Loucy (cell line): ENCODE measurements at regions not wholly inside any gene's neighbourhood (a gene's known extent, or its start where the extent isn't known, plus 50 kb on each side); places are given as distances from the start of the nearest gene placed in this dataset.

Source experiments
- H2AFZ ChIP-seq: fragments of 200-600 bp; sonication (generic); 2 replicates; pipeline ENCODE4 v1.6.0; 2016; ENCODE audit warnings: antibody characterized with exemption, mild to moderate bottlenecking, low read length, moderate library complexity
- H3F3A ChIP-seq: fragments of 200-600 bp; 2 replicates; pipeline ENCODE4 v1.6.0; 2016; ENCODE audit warnings: antibody characterized with exemption, low read depth, mild to moderate bottlenecking
- H3K27me3 ChIP-seq: fragments of 200-600 bp; sonication (generic); 2 replicates; pipeline ENCODE4 v1.6.1; 2014; ENCODE audit warnings: low read length, mild to moderate bottlenecking; ENCODE audit not compliant: insufficient read depth, poor library complexity, severe bottlenecking
- H3K36me3 ChIP-seq: fragments of 200-600 bp; sonication (generic); 2 replicates; pipeline ENCODE4 v1.6.1; 2016; ENCODE audit warnings: low read length; ENCODE audit not compliant: insufficient read depth
- H3K4me1 ChIP-seq: fragments of 200-600 bp; sonication (generic); 2 replicates; pipeline ENCODE4 v1.5.1; 2014; ENCODE audit warnings: low read length, mild to moderate bottlenecking; ENCODE audit not compliant: insufficient read depth, poor library complexity, severe bottlenecking
- H3K4me2 ChIP-seq: fragments of 200-600 bp; sonication (generic); 2 replicates; pipeline ENCODE4 v1.6.0; 2014; ENCODE audit warnings: antibody characterized with exemption, low read length, low read depth, mild to moderate bottlenecking; ENCODE audit not compliant: poor library complexity, severe bottlenecking
- H3K4me3 ChIP-seq: fragments of 200-600 bp; sonication (generic); 2 replicates; pipeline ENCODE4 v1.5.1; 2014; ENCODE audit warnings: low read length, mild to moderate bottlenecking, mixed read lengths; ENCODE audit not compliant: poor library complexity, severe bottlenecking
- H3K79me2 ChIP-seq: fragments of 200-600 bp; sonication (generic); 2 replicates; pipeline ENCODE4 v1.6.1; 2014; ENCODE audit warnings: low read length; ENCODE audit not compliant: insufficient read depth
- H3K9ac ChIP-seq: fragments of 200-600 bp; sonication (generic); 2 replicates; pipeline ENCODE4 v1.6.0; 2014; ENCODE audit warnings: mild to moderate bottlenecking, low read depth, low read length, moderate library complexity; ENCODE audit not compliant: poor library complexity, severe bottlenecking
- H3K9me2 ChIP-seq: fragments of 200-600 bp; sonication (generic); replicated peaks from 2 replicates; pipeline ENCODE4 v1.6.1; 2016; ENCODE audit warnings: low read depth, low read length, mixed read lengths
- H3K9me3 ChIP-seq: fragments of 200-600 bp; sonication (generic); 2 replicates; pipeline ENCODE4 v1.6.1; 2014; ENCODE audit warnings: mild to moderate bottlenecking, antibody characterized with exemption, low read length, low read depth; ENCODE audit not compliant: insufficient read depth
- H4K20me1 ChIP-seq: fragments of 200-600 bp; sonication (generic); 2 replicates; pipeline ENCODE4 v1.6.0; 2014; ENCODE audit warnings: antibody characterized with exemption, low read length, mild to moderate bottlenecking; ENCODE audit not compliant: insufficient read depth, poor library complexity, severe bottlenecking
- CTCF ChIP-seq: fragments of 200-600 bp; sonication (generic); conservative IDR thresholded peaks from 2 replicates; pipeline ENCODE4 v1.5.1; 2014; ENCODE audit warnings: mild to moderate bottlenecking, antibody characterized with exemption, low read length
- EZH2phosphoT487 ChIP-seq: fragments of 200-600 bp; IDR thresholded peaks from 2 replicates; pipeline ENCODE4 v1.6.1; 2018; ENCODE audit warnings: antibody characterized with exemption, mild to moderate bottlenecking, moderate library complexity, borderline replicate concordance

DNA sequence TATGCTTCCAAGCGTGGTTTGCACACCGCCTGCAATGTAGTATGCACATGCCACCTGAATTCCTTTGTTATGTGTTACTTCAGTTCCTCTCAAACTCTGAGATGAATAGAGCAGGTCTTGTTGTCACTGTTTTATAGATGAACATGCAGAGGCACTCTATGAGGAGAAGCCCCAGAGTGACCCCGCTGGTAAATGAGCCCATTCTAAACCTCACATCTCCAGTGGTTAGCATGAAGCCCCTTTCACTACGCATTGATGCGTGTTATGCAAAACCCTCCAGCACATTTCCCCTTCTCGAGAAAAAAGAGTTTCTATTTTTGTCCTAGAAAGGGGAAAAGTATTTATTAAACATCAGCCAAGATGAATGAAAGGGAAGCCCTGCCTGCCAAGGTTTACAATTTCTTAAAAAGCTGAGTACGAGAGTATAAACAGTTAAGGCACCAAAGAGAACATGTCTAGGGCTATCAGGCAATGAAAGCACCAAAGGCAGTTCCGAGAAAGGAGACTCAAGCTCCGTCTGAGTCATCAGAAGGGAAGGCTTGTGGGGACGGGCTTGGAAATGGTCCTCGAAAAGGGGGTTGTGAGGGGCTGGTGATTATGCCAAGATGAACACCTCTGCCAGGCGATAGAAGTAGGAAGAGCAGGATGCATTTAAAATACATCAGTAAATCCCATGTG, 58.7 kb upstream of the PFKP start:
- TF ChIP-seq EZH2phosphoT487, result no peak
- TF ChIP-seq CTCF, result no peak
- Histone ChIP-seq H3F3A (no peaks in the 10 kb centered on the region), H4K20me1 (no peaks in the 10 kb centered on the region), H3K27me3 (no peaks in the 10 kb centered on the region), H3K9ac (no peak overlapping the region), H3K36me3 (no peaks in the 10 kb centered on the region), H3K4me1 (no peaks in the 10 kb centered on the region), H3K4me2 (no peak overlapping the region), H3K79me2 (no peaks in the 10 kb centered on the region), H3K9me2 (no peaks in the 10 kb centered on the region), H3K9me3 (no peaks in the 10 kb centered on the region), H2AFZ (no peak overlapping the region), H3K4me3 (no peak overlapping the region)

- no peaks in the 10 kb centered on the region for H3K36me3 ChIP-seq
- no peak overlapping the region for H3K4me3 ChIP-seq
- H3K9me2 ChIP-seq, result no peaks in the 10 kb centered on the region
- H3K79me2 ChIP-seq, result no peaks in the 10 kb centered on the region
- no peaks in the 10 kb centered on the region for H4K20me1 ChIP-seq
- no peak overlapping the region for H3K9ac ChIP-seq
- no peaks in the 10 kb centered on the region for H3K4me1 ChIP-seq
- H3K9me3 ChIP-seq, result no peaks in the 10 kb centered on the region
- no peaks in the 10 kb centered on the region for H3F3A ChIP-seq
- TF ChIP-seq EZH2phosphoT487, result no peak
- TF ChIP-seq CTCF, result no peak
- H3K4me2 ChIP-seq, result no peak overlapping the region
- no peaks in the 10 kb centered on the region for H3K27me3 ChIP-seq
- no peak overlapping the region for H2AFZ ChIP-seq
These were observed 60.7 kb upstream of the PFKP start for GRCh38 chr10:3006607-3007006.

- H3K9me3 ChIP-seq, result no peaks in the 10 kb centered on the region
- H3K79me2 ChIP-seq, result no peaks in the 10 kb centered on the region
- no peak overlapping the region for H2AFZ ChIP-seq
- H3K27me3 ChIP-seq, result no peaks in the 10 kb centered on the region
- H3K4me3 ChIP-seq, result no peak overlapping the region
- no peaks in the 10 kb centered on the region for H4K20me1 ChIP-seq
- H3F3A ChIP-seq, result no peaks in the 10 kb centered on the region
- H3K36me3 ChIP-seq, result no peaks in the 10 kb centered on the region
- no peak overlapping the region for H3K4me2 ChIP-seq
- H3K9ac ChIP-seq, result no peak overlapping the region
- TF ChIP-seq CTCF (no peak), EZH2phosphoT487 (no peak)
- H3K9me2 ChIP-seq, result no peaks in the 10 kb centered on the region
- H3K4me1 ChIP-seq, result no peaks in the 10 kb centered on the region
These were observed 61.3 kb upstream of the PFKP start for GRCh38 chr10:3006093-3006492.
